ENCODE measurements at regions not wholly inside any gene's neighbourhood (a gene's known extent, or its start where the extent isn't known, plus 50 kb on each side); places are given as distances from the start of the nearest gene placed in this dataset.
"Not testable (repeated sequence)": the region's sequence is repeated elsewhere in the genome, so short reads cannot be mapped to it uniquely, and the experiment has no call there.

GRCh38 chr16:15192813-15193212 lies 98.7 kb upstream of the RRN3 start:
- not testable (repeated sequence) for DNase-seq

GRCh38 chr16:15192197-15192596 lies 98.1 kb upstream of the RRN3 start:
- DNase-seq = not testable (repeated sequence)

GRCh38 chr16:15189478-15189877 lies 95.4 kb upstream of the RRN3 start:
- DNase-seq = not testable (repeated sequence)

Data from suppressor macrophage treated with lipopolysaccharide for 1 hour (primary cell).